ENCODE measurements at regions not wholly inside any gene's neighbourhood (a gene's known extent, or its start where the extent isn't known, plus 50 kb on each side); places are given as distances from the start of the nearest gene placed in this dataset.

- TF ChIP-seq USF1 (CRISPR knock-in tag; IDR thresholded peaks at IDR 0.05) (no peak), NR3C1 (CRISPR knock-in tag; conservative IDR thresholded peaks at IDR 0.05; ENCODE audit: low read depth) (no peak), MXD4 (CRISPR knock-in tag; IDR thresholded peaks at IDR 0.05; ENCODE audit: borderline replicate concordance) (no peak), TEAD4 (CRISPR knock-in tag; IDR thresholded peaks at IDR 0.05) (no peak), ELF4 (CRISPR knock-in tag; IDR thresholded peaks at IDR 0.05; ENCODE audit: low read depth) (no peak), MAX (CRISPR knock-in tag; IDR thresholded peaks at IDR 0.05) (no peak)
These were observed 451.5 kb downstream of the PCDH17 start (continued) for GRCh38 chr13:58083064-58083463.

- no peaks in the 10 kb centered on the region for H3K9me3 Mint-ChIP-seq
- H3K27ac Mint-ChIP-seq: no peak overlapping the region
- POLR2A ChIA-PET: no interaction called here
- H3K27me3 Mint-ChIP-seq (ENCODE audit: low read depth): no peaks in the 10 kb centered on the region
- DNase-seq (ENCODE audit: low spot score) (no peak), ATAC-seq (no peak)
- TF ChIP-seq TCF7 (CRISPR knock-in tag; IDR thresholded peaks at IDR 0.05; ENCODE audit: low read depth) (no peak), RELA (CRISPR knock-in tag; IDR thresholded peaks at IDR 0.05; ENCODE audit: borderline replicate concordance) (no peak), MYBL2 (CRISPR knock-in tag; IDR thresholded peaks at IDR 0.05) (no peak), ZNF138 (CRISPR knock-in tag; conservative IDR thresholded peaks at IDR 0.05) (no peak), USF1 (CRISPR knock-in tag; IDR thresholded peaks at IDR 0.05) (no peak), TEAD1 (CRISPR knock-in tag; IDR thresholded peaks at IDR 0.05) (no peak), NFE2L1 (CRISPR knock-in tag; IDR thresholded peaks at IDR 0.05) (no peak), CDX4 (CRISPR knock-in tag; IDR thresholded peaks at IDR 0.05; ENCODE audit: borderline replicate concordance) (no peak), ZNF121 (CRISPR knock-in tag; IDR thresholded peaks at IDR 0.05) (no peak), ZNF425 (CRISPR knock-in tag; conservative IDR thresholded peaks at IDR 0.05) (no peak), ERG (CRISPR knock-in tag; IDR thresholded peaks at IDR 0.05) (no peak), ZNF423 (CRISPR knock-in tag; IDR thresholded peaks at IDR 0.05) (no peak), ESRRA (CRISPR knock-in tag; IDR thresholded peaks at IDR 0.05; ENCODE audit: borderline replicate concordance) (no peak), HMGA2 (CRISPR knock-in tag; IDR thresholded peaks at IDR 0.05) (no peak), ZNF263 (CRISPR knock-in tag; IDR thresholded peaks at IDR 0.05; ENCODE audit: low read depth) (no peak), ZNF232 (CRISPR knock-in tag; IDR thresholded peaks at IDR 0.05) (no peak)
- CTCF ChIA-PET: no interaction called here
- H3K4me1 Mint-ChIP-seq: peaks cover 18% of the 10 kb centered on the region
- no peak overlapping the region for H3K4me3 Mint-ChIP-seq
- no peaks in the 10 kb centered on the region for H3K36me3 Mint-ChIP-seq
These were observed 453.7 kb downstream of the PCDH17 start for GRCh38 chr13:58085274-58085673.

Data from WTC11 (cell line).